Colonic mucosa (tissue), 4 donors: ENCODE measurements at regions not wholly inside any gene's neighbourhood (a gene's known extent, or its start where the extent isn't known, plus 50 kb on each side); places are given as distances from the start of the nearest gene placed in this dataset.

Experiments used
- DNase-seq: peaks from one replicate; pipeline ENCODE4 v3.0.0-alpha.2; 2020
- H3K27ac ChIP-seq: fragments of 200-600 bp; one replicate; pipeline ENCODE4 v1.8.0; 2021
- H3K27me3 ChIP-seq: fragments of 200-600 bp; one replicate; pipeline ENCODE4 v1.8.0; 2021
- H3K36me3 ChIP-seq: fragments of 200-600 bp; one replicate; pipeline ENCODE4 v1.8.0; 2021
- H3K4me1 ChIP-seq: fragments of 200-600 bp; one replicate; pipeline ENCODE4 v1.8.0; 2021; ENCODE audit warnings: mild to moderate bottlenecking
- H3K4me3 ChIP-seq: fragments of 200-600 bp; one replicate; pipeline ENCODE4 v1.8.0; 2021
- H3K9ac ChIP-seq, 2 donors: one replicate each; pipeline ENCODE4 v1.7.0; 2013; ENCODE audit warnings: control low read depth in 2 of 2, low read depth in 2 of 2, low read length in 2 of 2
- H3K9me3 ChIP-seq: fragments of 200-600 bp; one replicate; pipeline ENCODE4 v1.8.0; 2021
- CTCF ChIP-seq: fragments of 200-600 bp; IDR thresholded peaks from one replicate; pipeline ENCODE4 v1.8.0; 2022; ENCODE audit warnings: antibody characterized with exemption, mild to moderate bottlenecking
- intact Hi-C: fragments of 100-400 bp; cut with DNase I; formaldehyde crosslinking; loops from one replicate; pipeline ENCODE4 v1.14.1; 2022
- donor health status: healthy.
- donor health status: DM: no; HTN: no; CAD: no.
- donor health status: DM: no; HTN: no; CAD: no.

GRCh38 chr21:17231771-17232170 is 281.1 kb upstream of the CXADR start:
- H3K4me3 ChIP-seq, result no peak overlapping the region
- no peak overlapping the region for H3K27ac ChIP-seq
- no peaks in the 10 kb centered on the region for H3K27me3 ChIP-seq
- H3K9me3 ChIP-seq, result no peaks in the 10 kb centered on the region
- DNase-seq, result no peak
- no peak for TF ChIP-seq CTCF
- H3K9ac ChIP-seq, result no peak overlapping the region
- no peaks in the 10 kb centered on the region for H3K36me3 ChIP-seq
- intact Hi-C loops, result no loop called here
- no peaks in the 10 kb centered on the region for H3K4me1 ChIP-seq

- no peak for DNase-seq
- no peak overlapping the region for H3K27ac ChIP-seq
- no peak for TF ChIP-seq CTCF
- no peaks in the 10 kb centered on the region for H3K36me3 ChIP-seq
- no peaks in the 10 kb centered on the region for H3K9me3 ChIP-seq
- H3K4me1 ChIP-seq, result no peaks in the 10 kb centered on the region
- no peak overlapping the region for H3K4me3 ChIP-seq
- no peaks in the 10 kb centered on the region for H3K27me3 ChIP-seq
- no peak overlapping the region for H3K9ac ChIP-seq
- intact Hi-C loops, result no loop called here
These were observed 274.4 kb upstream of the CXADR start for GRCh38 chr21:17238468-17238867.

- Histone ChIP-seq H3K27me3 (no peaks in the 10 kb centered on the region), H3K4me1 (no peaks in the 10 kb centered on the region), H3K9me3 (no peaks in the 10 kb centered on the region), H3K9ac (no peak overlapping the region), H3K27ac (no peak overlapping the region), H3K36me3 (no peaks in the 10 kb centered on the region), H3K4me3 (no peak overlapping the region)
- no peak for DNase-seq
- intact Hi-C loops, result no loop called here
- TF ChIP-seq CTCF, result no peak
These were observed 262.0 kb upstream of the CXADR start for GRCh38 chr21:17250778-17251241.

- Histone ChIP-seq H3K36me3 (no peaks in the 10 kb centered on the region), H3K9ac (no peak overlapping the region), H3K9me3 (no peaks in the 10 kb centered on the region), H3K27me3 (no peaks in the 10 kb centered on the region), H3K4me3 (no peak overlapping the region), H3K4me1 (no peaks in the 10 kb centered on the region), H3K27ac (no peak overlapping the region)
- intact Hi-C loops, result no loop called here
- DNase-seq, result no peak
- TF ChIP-seq CTCF, result no peak
These were observed 255.1 kb upstream of the CXADR start for GRCh38 chr21:17257784-17258183.

GRCh38 chr21:17264182-17264581 is 248.7 kb upstream of the CXADR start:
- H3K4me3 ChIP-seq, result no peak overlapping the region
- H3K36me3 ChIP-seq, result no peaks in the 10 kb centered on the region
- no peak for DNase-seq
- H3K9ac ChIP-seq, result no peak overlapping the region
- no peak for TF ChIP-seq CTCF
- H3K9me3 ChIP-seq, result no peaks in the 10 kb centered on the region
- H3K27me3 ChIP-seq, result no peaks in the 10 kb centered on the region
- no peaks in the 10 kb centered on the region for H3K4me1 ChIP-seq
- no peak overlapping the region for H3K27ac ChIP-seq
- intact Hi-C loops, result no loop called here

GRCh38 chr21:17269760-17270159 is 243.1 kb upstream of the CXADR start:
- TF ChIP-seq CTCF, result no peak
- no peaks in the 10 kb centered on the region for H3K4me1 ChIP-seq
- H3K4me3 ChIP-seq, result no peak overlapping the region
- intact Hi-C loops, result no loop called here
- no peak overlapping the region for H3K9ac ChIP-seq
- no peak overlapping the region for H3K27ac ChIP-seq
- no peaks in the 10 kb centered on the region for H3K27me3 ChIP-seq
- H3K36me3 ChIP-seq, result no peaks in the 10 kb centered on the region
- H3K9me3 ChIP-seq, result no peaks in the 10 kb centered on the region
- no peak for DNase-seq
